ENCODE measurements at regions not wholly inside any gene's neighbourhood (a gene's known extent, or its start where the extent isn't known, plus 50 kb on each side); places are given as distances from the start of the nearest gene placed in this dataset.
A peak's percentile ranks its signal among the peaks of the same experiment; 100 is the strongest.

DNA sequence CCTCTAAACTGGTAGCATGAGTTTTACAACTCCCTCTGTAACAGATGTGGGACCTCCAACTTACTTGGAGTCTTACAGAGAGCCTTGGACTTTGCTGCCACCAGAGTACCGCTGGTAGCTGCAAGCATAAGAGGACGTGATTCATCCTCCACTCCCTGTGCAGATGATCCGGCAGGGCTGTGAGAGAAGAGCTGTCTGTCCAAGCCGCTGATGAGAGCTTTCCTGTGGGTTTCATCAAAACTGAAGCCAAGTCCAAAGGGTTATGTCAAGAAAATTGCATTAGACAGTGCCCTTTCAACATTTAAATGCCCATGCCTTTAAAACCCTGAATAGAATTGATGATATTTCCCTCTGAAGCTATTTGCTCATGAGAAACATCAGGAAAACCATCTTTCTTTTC, 85.8 kb downstream of the LLPH start:
- H3K36me3 ChIP-seq: no peaks in the 10 kb centered on the region
- no peaks in the 10 kb centered on the region for H3K27me3 ChIP-seq
- no peaks in the 10 kb centered on the region for H3K9me3 ChIP-seq
- no peak overlapping the region for H3K4me3 ChIP-seq
- intact Hi-C loops (cut with DNase I; ENCODE audit: low total_unique reads) (no loop called here), in situ Hi-C loops (cut with MboI; ENCODE audit: low pct_ligation_motif_present in 1 of 4, low pct_unique_long_range_greater_than_20kb in 1 of 4, low sequenced_read_pairs in 3 of 4) (no loop called here)
- H3K27ac ChIP-seq: no peak overlapping the region
- DNase-seq: no peak
- WGBS, 2 donors (ENCODE audit: low coverage in 1 of 2): 79 to 91% methylated on average over 3 to 4 of the region's 4 CpGs
- H3K4me1 ChIP-seq: peaks cover 0 to 5% (median 2%) of the 10 kb centered on the region in 4 donors
- TF ChIP-seq POLR2A (IDR thresholded peaks at IDR 0.05): no peak
- TF ChIP-seq POLR2AphosphoS5 (IDR thresholded peaks at IDR 0.05): no peak
- TF ChIP-seq, protein P1, sequence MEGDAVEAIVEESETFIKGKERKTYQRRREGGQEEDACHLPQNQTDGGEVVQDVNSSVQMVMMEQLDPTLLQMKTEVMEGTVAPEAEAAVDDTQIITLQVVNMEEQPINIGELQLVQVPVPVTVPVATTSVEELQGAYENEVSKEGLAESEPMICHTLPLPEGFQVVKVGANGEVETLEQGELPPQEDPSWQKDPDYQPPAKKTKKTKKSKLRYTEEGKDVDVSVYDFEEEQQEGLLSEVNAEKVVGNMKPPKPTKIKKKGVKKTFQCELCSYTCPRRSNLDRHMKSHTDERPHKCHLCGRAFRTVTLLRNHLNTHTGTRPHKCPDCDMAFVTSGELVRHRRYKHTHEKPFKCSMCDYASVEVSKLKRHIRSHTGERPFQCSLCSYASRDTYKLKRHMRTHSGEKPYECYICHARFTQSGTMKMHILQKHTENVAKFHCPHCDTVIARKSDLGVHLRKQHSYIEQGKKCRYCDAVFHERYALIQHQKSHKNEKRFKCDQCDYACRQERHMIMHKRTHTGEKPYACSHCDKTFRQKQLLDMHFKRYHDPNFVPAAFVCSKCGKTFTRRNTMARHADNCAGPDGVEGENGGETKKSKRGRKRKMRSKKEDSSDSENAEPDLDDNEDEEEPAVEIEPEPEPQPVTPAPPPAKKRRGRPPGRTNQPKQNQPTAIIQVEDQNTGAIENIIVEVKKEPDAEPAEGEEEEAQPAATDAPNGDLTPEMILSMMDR (IDR thresholded peaks at IDR 0.05): no peak
- TF ChIP-seq EP300 (IDR thresholded peaks at IDR 0.05; ENCODE audit: low read depth): no peak

DNA sequence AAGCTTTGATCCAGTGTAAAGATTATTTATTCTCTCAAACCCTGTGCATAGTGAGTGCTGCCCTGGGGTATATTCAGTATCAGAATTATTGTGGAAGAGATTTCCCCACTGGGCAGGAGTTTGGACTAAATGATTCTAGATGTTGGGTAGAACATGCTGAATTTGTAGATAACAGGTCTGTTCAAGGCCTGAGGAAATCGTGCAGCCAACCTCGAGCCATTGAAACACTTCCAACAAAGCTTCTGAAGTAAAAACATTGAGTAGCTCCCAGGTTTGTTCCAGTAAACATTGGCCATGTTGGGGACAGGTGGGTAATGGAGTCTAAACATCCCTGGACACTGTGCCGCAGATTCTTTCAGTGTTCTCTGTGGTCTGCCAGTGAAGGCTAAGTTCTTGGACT, 87.5 kb downstream of the LLPH start:
- 86 to 100% methylated on average over 1 to 3 of the region's 3 CpGs for WGBS, 2 donors (ENCODE audit: low coverage in 1 of 2)
- DNase-seq: no peak
- H3K4me1 ChIP-seq: no peaks in the 10 kb centered on the region
- in situ Hi-C loops (cut with MboI; ENCODE audit: low pct_ligation_motif_present in 1 of 4, low pct_unique_long_range_greater_than_20kb in 1 of 4, low sequenced_read_pairs in 3 of 4) (no loop called here), intact Hi-C loops (cut with DNase I; ENCODE audit: low total_unique reads) (no loop called here)
- H3K27me3 ChIP-seq: peaks cover 3% of the 10 kb centered on the region
- no peaks in the 10 kb centered on the region for H3K9me3 ChIP-seq
- TF ChIP-seq, protein P1 (IDR thresholded peaks at IDR 0.05): no peak
- TF ChIP-seq POLR2A (IDR thresholded peaks at IDR 0.05): no peak
- no peak for TF ChIP-seq EP300 (IDR thresholded peaks at IDR 0.05; ENCODE audit: low read depth)
- TF ChIP-seq POLR2AphosphoS5 (IDR thresholded peaks at IDR 0.05): no peak
- no peaks in the 10 kb centered on the region for H3K36me3 ChIP-seq
- H3K4me3 ChIP-seq: no peak overlapping the region
- H3K27ac ChIP-seq: no peak overlapping the region

DNA sequence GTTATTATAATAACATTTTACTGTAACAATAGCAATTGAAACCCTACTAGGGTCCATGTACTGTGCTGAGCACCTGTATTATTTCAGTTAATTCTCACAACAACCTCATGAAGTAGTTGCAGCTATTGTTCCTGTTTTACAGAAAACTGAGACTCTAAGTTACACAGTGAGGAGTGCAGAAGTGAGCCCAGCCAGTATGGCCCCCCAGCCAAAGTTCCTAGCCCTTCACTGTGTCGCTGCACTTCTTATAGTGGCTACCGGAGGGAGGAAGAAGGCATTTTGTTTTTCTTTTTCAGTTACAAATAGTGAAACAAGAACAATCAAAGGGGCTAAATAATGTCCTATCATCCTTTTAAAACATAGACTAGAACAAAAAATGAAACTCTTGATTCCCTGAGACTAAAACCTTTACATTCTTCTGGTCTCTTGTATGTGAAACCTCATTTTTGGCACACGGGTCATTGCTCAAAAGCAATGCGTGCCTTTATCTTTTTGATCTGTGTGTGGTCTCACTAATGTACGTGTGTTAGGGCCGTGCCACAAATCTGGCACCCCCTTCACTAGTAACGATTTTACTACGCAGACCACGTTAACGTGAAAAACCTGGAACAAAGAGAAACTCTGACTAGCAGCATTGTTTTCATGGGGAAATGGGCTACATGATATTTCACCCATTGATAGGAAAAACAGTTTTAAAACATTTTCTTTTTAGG, 88.7 kb downstream of the LLPH start:
- H3K27ac ChIP-seq: no peak overlapping the region
- H3K4me3 ChIP-seq: no peak overlapping the region
- no peak for DNase-seq
- no peaks in the 10 kb centered on the region for H3K36me3 ChIP-seq
- H3K4me1 ChIP-seq: no peaks in the 10 kb centered on the region
- TF ChIP-seq, protein P1 (IDR thresholded peaks at IDR 0.05): no peak
- TF ChIP-seq POLR2AphosphoS5 (IDR thresholded peaks at IDR 0.05) (no peak), EP300 (IDR thresholded peaks at IDR 0.05; ENCODE audit: low read depth) (no peak), POLR2A (IDR thresholded peaks at IDR 0.05) (no peak)
- 80 to 83% methylated on average over 10 of the region's 10 CpGs for WGBS, 2 donors (ENCODE audit: low coverage in 1 of 2)
- intact Hi-C loops (cut with DNase I; ENCODE audit: low total_unique reads) (no loop called here), in situ Hi-C loops (cut with MboI; ENCODE audit: low pct_ligation_motif_present in 1 of 4, low pct_unique_long_range_greater_than_20kb in 1 of 4, low sequenced_read_pairs in 3 of 4) (no loop called here)
- peaks cover 3% of the 10 kb centered on the region for H3K27me3 ChIP-seq
- no peaks in the 10 kb centered on the region for H3K9me3 ChIP-seq

DNA sequence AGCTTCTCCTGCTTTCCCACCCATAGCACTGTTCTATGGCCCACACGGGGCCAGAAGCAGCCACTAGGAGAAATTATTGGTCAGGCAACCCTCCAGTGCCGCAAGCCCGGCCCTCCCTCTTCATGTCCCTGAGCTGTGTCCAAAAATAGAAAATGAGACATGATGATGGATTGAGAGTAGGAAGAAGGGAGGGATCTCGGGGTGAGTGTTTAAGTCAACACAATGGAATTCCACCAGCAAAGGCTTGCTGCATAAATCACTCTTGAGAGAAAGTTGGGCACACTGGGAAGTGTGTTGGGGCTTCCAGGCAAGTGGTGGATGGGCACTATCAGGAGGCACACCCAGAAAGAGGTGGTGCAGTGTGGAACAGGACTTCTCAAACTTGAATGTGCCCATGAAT, 94.2 kb downstream of the LLPH start:
- DNase-seq: no peak
- 35% methylated on average over 4 of the region's 4 CpGs; no CpG with 5 or more reads in 1 of the 2 donors for WGBS, 2 donors (ENCODE audit: low coverage in 1 of 2)
- Histone ChIP-seq H3K36me3 (no peaks in the 10 kb centered on the region), H3K27ac (no peak overlapping the region), H3K27me3 (peaks cover 10% of the 10 kb centered on the region), H3K4me3 (no peak overlapping the region), H3K9me3 (no peaks in the 10 kb centered on the region), H3K4me1 (no peaks in the 10 kb centered on the region)
- TF ChIP-seq, protein P1 (IDR thresholded peaks at IDR 0.05): no peak
- no peak for TF ChIP-seq POLR2A (IDR thresholded peaks at IDR 0.05)
- TF ChIP-seq POLR2AphosphoS5 (IDR thresholded peaks at IDR 0.05): peak in 1 of 3 donors; percentile 19
- intact Hi-C loops (cut with DNase I; ENCODE audit: low total_unique reads): no loop called here
- in situ Hi-C loops (cut with MboI; ENCODE audit: low pct_ligation_motif_present in 1 of 4, low pct_unique_long_range_greater_than_20kb in 1 of 4, low sequenced_read_pairs in 3 of 4): no loop called here

Measured in transverse colon (tissue), 4 donors.